ENCODE measurements at regions not wholly inside any gene's neighbourhood (a gene's known extent, or its start where the extent isn't known, plus 50 kb on each side); places are given as distances from the start of the nearest gene placed in this dataset.
"Not testable (repeated sequence)": the region's sequence is repeated elsewhere in the genome, so short reads cannot be mapped to it uniquely, and the experiment has no call there.

GRCh38 chr3:66808891-66809594, 189.1 kb upstream of the KBTBD8 start:
- DNase-seq, result no peak

- no peak for DNase-seq
Measured at GRCh38 chr3:66809595-66809958, 188.5 kb upstream of the KBTBD8 start.

GRCh38 chr3:66812136-66812535, 186.0 kb upstream of the KBTBD8 start:
- no peak for DNase-seq

GRCh38 chr3:66812741-66813140, 185.4 kb upstream of the KBTBD8 start:
- no peak for DNase-seq

GRCh38 chr3:66816090-66816761, 181.9 kb upstream of the KBTBD8 start:
- DNase-seq, result peak in 1 of 2 donors; percentile 48

GRCh38 chr3:66817951-66818557, 180.1 kb upstream of the KBTBD8 start:
- DNase-seq, result no peak

- no peak for DNase-seq
Measured at GRCh38 chr3:66819993-66820501, 178.1 kb upstream of the KBTBD8 start.

- peak; percentile 25 to 32 for DNase-seq
Measured at GRCh38 chr3:66822186-66823008, 175.7 kb upstream of the KBTBD8 start.

- no peak for DNase-seq
Measured at GRCh38 chr3:66823009-66823397, 175.1 kb upstream of the KBTBD8 start.

- no peak for DNase-seq
Measured at GRCh38 chr3:66823532-66823931, 174.6 kb upstream of the KBTBD8 start.

GRCh38 chr3:66825375-66825774, 172.7 kb upstream of the KBTBD8 start:
- DNase-seq, result no peak

- DNase-seq, result no peak
Measured at GRCh38 chr3:66827726-66828125, 170.4 kb upstream of the KBTBD8 start.

GRCh38 chr3:66828303-66828702, 169.8 kb upstream of the KBTBD8 start:
- no peak for DNase-seq

GRCh38 chr3:66830301-66830700, 167.8 kb upstream of the KBTBD8 start:
- no peak for DNase-seq

GRCh38 chr3:66831931-66832330, 166.2 kb upstream of the KBTBD8 start:
- DNase-seq, result no peak

GRCh38 chr3:66836363-66837152, 161.5 kb upstream of the KBTBD8 start:
- DNase-seq, result no peak

- no peak for DNase-seq
Measured at GRCh38 chr3:66838704-66839103, 159.4 kb upstream of the KBTBD8 start.

GRCh38 chr3:66839508-66839907, 158.6 kb upstream of the KBTBD8 start:
- no peak for DNase-seq

- DNase-seq, result not testable (repeated sequence)
Measured at GRCh38 chr3:66842761-66843464, 155.2 kb upstream of the KBTBD8 start.

- no peak for DNase-seq
Measured at GRCh38 chr3:66851894-66852613, 146.1 kb upstream of the KBTBD8 start.

All from right lung (tissue), 2 donors.